ENCODE measurements at regions not wholly inside any gene's neighbourhood (a gene's known extent, or its start where the extent isn't known, plus 50 kb on each side); places are given as distances from the start of the nearest gene placed in this dataset.

- DNase-seq: no peak
- CTCF ChIA-PET: interaction anchor here (0.7 kb wide), 1 partner anchor 17 kb away, joined by 3 read pairs; no protein-coding TSS in a partner anchor
- Mint-ChIP-seq H3K36me3 (no peaks in the 10 kb centered on the region), H3K4me3 (no peak overlapping the region), H3K4me1 (peaks cover 5% of the 10 kb centered on the region), H3K27ac (no peak overlapping the region), H3K9me3 (no peaks in the 10 kb centered on the region), H3K27me3 (peaks cover 32% of the 10 kb centered on the region)
Measured at GRCh38 chr18:61957801-61958516, 65.2 kb upstream of the RNF152 start.

- Mint-ChIP-seq H3K27ac (no peak overlapping the region), H3K36me3 (no peaks in the 10 kb centered on the region), H3K9me3 (no peaks in the 10 kb centered on the region), H3K4me1 (peaks cover 18% of the 10 kb centered on the region), H3K27me3 (peaks cover 40% of the 10 kb centered on the region), H3K4me3 (no peak overlapping the region)
- CTCF ChIA-PET: no interaction called here
- DNase-seq: no peak
Measured at GRCh38 chr18:61955644-61956043, 62.8 kb upstream of the RNF152 start.

- CTCF ChIA-PET: no interaction called here
- H3K4me1 Mint-ChIP-seq: peaks cover 18% of the 10 kb centered on the region
- no peak overlapping the region for H3K27ac Mint-ChIP-seq
- peaks cover 50% of the 10 kb centered on the region for H3K27me3 Mint-ChIP-seq
- no peak overlapping the region for H3K4me3 Mint-ChIP-seq
- no peaks in the 10 kb centered on the region for H3K36me3 Mint-ChIP-seq
- H3K9me3 Mint-ChIP-seq: no peaks in the 10 kb centered on the region
- DNase-seq: no peak
Measured at GRCh38 chr18:61954096-61954746, 61.4 kb upstream of the RNF152 start.

GRCh38 chr18:61953641-61954040 lies 60.8 kb upstream of the RNF152 start:
- Mint-ChIP-seq H3K9me3 (no peaks in the 10 kb centered on the region), H3K27ac (no peak overlapping the region), H3K27me3 (peaks cover 46% of the 10 kb centered on the region), H3K4me1 (peaks cover 18% of the 10 kb centered on the region), H3K36me3 (no peaks in the 10 kb centered on the region), H3K4me3 (no peak overlapping the region)
- no peak for DNase-seq
- CTCF ChIA-PET: no interaction called here

- peaks cover 18% of the 10 kb centered on the region for H3K4me1 Mint-ChIP-seq
- H3K9me3 Mint-ChIP-seq: no peaks in the 10 kb centered on the region
- H3K27ac Mint-ChIP-seq: no peak overlapping the region
- CTCF ChIA-PET: no interaction called here
- no peak overlapping the region for H3K4me3 Mint-ChIP-seq
- H3K27me3 Mint-ChIP-seq: peaks cover 41% of the 10 kb centered on the region
- DNase-seq: no peak
- no peaks in the 10 kb centered on the region for H3K36me3 Mint-ChIP-seq
Measured at GRCh38 chr18:61953161-61953560, 60.4 kb upstream of the RNF152 start.

- Mint-ChIP-seq H3K27ac (no peak overlapping the region), H3K9me3 (no peaks in the 10 kb centered on the region), H3K4me1 (peaks cover 18% of the 10 kb centered on the region), H3K36me3 (no peaks in the 10 kb centered on the region), H3K4me3 (no peak overlapping the region), H3K27me3 (peaks cover 32% of the 10 kb centered on the region)
- DNase-seq: no peak
- CTCF ChIA-PET: interaction anchor here (1.2 to 1.3 kb wide), 2 partner anchors 10 to 50 kb away, joined by 3 read pairs; no protein-coding TSS in a partner anchor
Measured at GRCh38 chr18:61951396-61951795, 58.6 kb upstream of the RNF152 start.

- peaks cover 18% of the 10 kb centered on the region for H3K4me1 Mint-ChIP-seq
- DNase-seq: no peak
- no peaks in the 10 kb centered on the region for H3K9me3 Mint-ChIP-seq
- H3K27ac Mint-ChIP-seq: no peak overlapping the region
- CTCF ChIA-PET: interaction anchor here (1.3 kb wide), 1 partner anchor 9 kb away, joined by 3 read pairs; no protein-coding TSS in a partner anchor
- no peak overlapping the region for H3K4me3 Mint-ChIP-seq
- peaks cover 32% of the 10 kb centered on the region for H3K27me3 Mint-ChIP-seq
- H3K36me3 Mint-ChIP-seq: no peaks in the 10 kb centered on the region
Measured at GRCh38 chr18:61950371-61950770, 57.6 kb upstream of the RNF152 start.

- Mint-ChIP-seq H3K27ac (no peak overlapping the region), H3K9me3 (no peaks in the 10 kb centered on the region), H3K27me3 (peaks cover 32% of the 10 kb centered on the region), H3K36me3 (no peaks in the 10 kb centered on the region), H3K4me3 (no peak overlapping the region), H3K4me1 (peaks cover 18% of the 10 kb centered on the region)
- no peak for DNase-seq
- CTCF ChIA-PET: interaction anchor here (1.3 kb wide), 1 partner anchor 8 kb away, joined by 3 read pairs; no protein-coding TSS in a partner anchor
Measured at GRCh38 chr18:61949946-61950345, 57.1 kb upstream of the RNF152 start.

- no peaks in the 10 kb centered on the region for H3K36me3 Mint-ChIP-seq
- H3K4me1 Mint-ChIP-seq: peaks cover 18% of the 10 kb centered on the region
- H3K9me3 Mint-ChIP-seq: no peaks in the 10 kb centered on the region
- H3K27ac Mint-ChIP-seq: no peak overlapping the region
- CTCF ChIA-PET: interaction anchor here (0.9 kb wide), 1 partner anchor 182 kb away, joined by 3 read pairs; no protein-coding TSS in a partner anchor
- peaks cover 29% of the 10 kb centered on the region for H3K27me3 Mint-ChIP-seq
- no peak for DNase-seq
- H3K4me3 Mint-ChIP-seq: no peak overlapping the region
Measured at GRCh38 chr18:61948846-61949438, 56.1 kb upstream of the RNF152 start.

- Mint-ChIP-seq H3K4me3 (no peak overlapping the region), H3K36me3 (no peaks in the 10 kb centered on the region), H3K4me1 (peaks cover 14% of the 10 kb centered on the region), H3K27ac (no peak overlapping the region), H3K9me3 (no peaks in the 10 kb centered on the region), H3K27me3 (peaks cover 24% of the 10 kb centered on the region)
- CTCF ChIA-PET: interaction anchor here (0.9 kb wide), 1 partner anchor 182 kb away, joined by 3 read pairs; no protein-coding TSS in a partner anchor
- DNase-seq: no peak
Measured at GRCh38 chr18:61948281-61948741, 55.5 kb upstream of the RNF152 start.

GRCh38 chr18:61946449-61946848 lies 53.6 kb upstream of the RNF152 start:
- H3K4me3 Mint-ChIP-seq: no peak overlapping the region
- DNase-seq: no peak
- peaks cover under 1% of the 10 kb centered on the region for H3K36me3 Mint-ChIP-seq
- H3K27ac Mint-ChIP-seq: no peak overlapping the region
- H3K9me3 Mint-ChIP-seq: no peaks in the 10 kb centered on the region
- H3K4me1 Mint-ChIP-seq: peaks cover 14% of the 10 kb centered on the region
- CTCF ChIA-PET: no interaction called here
- H3K27me3 Mint-ChIP-seq: peaks cover 21% of the 10 kb centered on the region

GRCh38 chr18:61943175-61943964 lies 50.6 kb upstream of the RNF152 start:
- no peak for DNase-seq
- Mint-ChIP-seq H3K4me3 (no peak overlapping the region), H3K4me1 (peaks cover 16% of the 10 kb centered on the region), H3K36me3 (peaks cover 4% of the 10 kb centered on the region), H3K27ac (no peak overlapping the region), H3K27me3 (peaks cover 4% of the 10 kb centered on the region), H3K9me3 (peaks cover 5% of the 10 kb centered on the region)
- CTCF ChIA-PET: no interaction called here
